OCI-LY1 (cell line): ENCODE measurements at regions not wholly inside any gene's neighbourhood (a gene's known extent, or its start where the extent isn't known, plus 50 kb on each side); places are given as distances from the start of the nearest gene placed in this dataset.

Source experiments
- EZH2 ChIP-seq: fragments of 200-600 bp; sonication (generic), shearing (Covaris generic); IDR thresholded peaks from 2 replicates; pipeline ENCODE4 v1.8.0; 2017; ENCODE audit warnings: borderline replicate concordance, mixed run types, mild to moderate bottlenecking, antibody characterized with exemption, low read length, moderate library complexity, mixed read lengths
- TF ChIP-seq, protein P1 (sequence below): fragments of 200-600 bp; sonication (generic), shearing (Covaris generic); IDR thresholded peaks from 2 replicates; pipeline ENCODE4 v1.5.1; 2017; ENCODE audit warnings: mild to moderate bottlenecking, antibody characterized with exemption, low read length, moderate library complexity, mixed read lengths

DNA sequence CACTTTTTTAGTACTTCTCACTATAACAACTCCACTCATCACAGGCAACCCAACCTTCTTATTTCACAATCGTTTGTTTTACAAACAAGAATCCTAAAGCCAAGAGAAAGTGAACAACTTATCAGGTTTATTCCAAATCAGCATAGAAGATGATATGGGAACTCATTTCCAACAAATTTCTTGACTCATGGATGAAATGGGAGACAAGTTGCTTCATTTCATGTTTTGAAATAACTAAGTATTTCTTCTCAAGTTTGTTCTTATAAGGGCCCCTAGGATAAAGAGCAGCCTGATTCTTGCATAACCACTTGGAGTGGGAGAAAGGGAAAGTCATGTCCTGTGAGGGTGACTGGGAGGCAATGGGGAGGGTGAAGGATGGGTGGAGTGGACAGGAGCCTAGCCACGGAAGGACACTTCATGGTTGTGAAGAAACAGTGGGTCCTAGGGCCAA, 168.3 kb downstream of the DUSP6 start:
- TF ChIP-seq, protein P1, sequence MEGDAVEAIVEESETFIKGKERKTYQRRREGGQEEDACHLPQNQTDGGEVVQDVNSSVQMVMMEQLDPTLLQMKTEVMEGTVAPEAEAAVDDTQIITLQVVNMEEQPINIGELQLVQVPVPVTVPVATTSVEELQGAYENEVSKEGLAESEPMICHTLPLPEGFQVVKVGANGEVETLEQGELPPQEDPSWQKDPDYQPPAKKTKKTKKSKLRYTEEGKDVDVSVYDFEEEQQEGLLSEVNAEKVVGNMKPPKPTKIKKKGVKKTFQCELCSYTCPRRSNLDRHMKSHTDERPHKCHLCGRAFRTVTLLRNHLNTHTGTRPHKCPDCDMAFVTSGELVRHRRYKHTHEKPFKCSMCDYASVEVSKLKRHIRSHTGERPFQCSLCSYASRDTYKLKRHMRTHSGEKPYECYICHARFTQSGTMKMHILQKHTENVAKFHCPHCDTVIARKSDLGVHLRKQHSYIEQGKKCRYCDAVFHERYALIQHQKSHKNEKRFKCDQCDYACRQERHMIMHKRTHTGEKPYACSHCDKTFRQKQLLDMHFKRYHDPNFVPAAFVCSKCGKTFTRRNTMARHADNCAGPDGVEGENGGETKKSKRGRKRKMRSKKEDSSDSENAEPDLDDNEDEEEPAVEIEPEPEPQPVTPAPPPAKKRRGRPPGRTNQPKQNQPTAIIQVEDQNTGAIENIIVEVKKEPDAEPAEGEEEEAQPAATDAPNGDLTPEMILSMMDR = no peak
- no peak for TF ChIP-seq EZH2
